WI38 (cell line): ENCODE measurements at regions not wholly inside any gene's neighbourhood (a gene's known extent, or its start where the extent isn't known, plus 50 kb on each side); places are given as distances from the start of the nearest gene placed in this dataset.

Experiments used
- H3K4me3 ChIP-seq: 2 replicates; pipeline ENCODE4 v1.5.1; 2011; ENCODE audit warnings: low read depth, mild to moderate bottlenecking, control low read depth, low read length
- CTCF ChIP-seq: IDR thresholded peaks from 2 replicates; pipeline ENCODE4 v1.5.1; 2012; ENCODE audit warnings: low read depth, mild to moderate bottlenecking, control low read depth, low read length

GRCh38 chr13:70923863-70924752 lies 815.9 kb upstream of the KLHL1 start:
- H3K4me3 ChIP-seq = no peak overlapping the region
- TF ChIP-seq CTCF = no peak

GRCh38 chr13:70911286-70911685 lies 803.0 kb upstream of the KLHL1 start:
- no peak for TF ChIP-seq CTCF
- no peak overlapping the region for H3K4me3 ChIP-seq

- H3K4me3 ChIP-seq = no peak overlapping the region
- TF ChIP-seq CTCF = no peak
Measured at GRCh38 chr13:70908795-70909194, 800.5 kb upstream of the KLHL1 start.

GRCh38 chr13:70905035-70905434 lies 796.8 kb upstream of the KLHL1 start:
- no peak overlapping the region for H3K4me3 ChIP-seq
- no peak for TF ChIP-seq CTCF

- H3K4me3 ChIP-seq = no peak overlapping the region
- no peak for TF ChIP-seq CTCF
Measured at GRCh38 chr13:70896136-70896535, 787.9 kb upstream of the KLHL1 start.

- no peak for TF ChIP-seq CTCF
- no peak overlapping the region for H3K4me3 ChIP-seq
Measured at GRCh38 chr13:70895599-70895998, 787.3 kb upstream of the KLHL1 start.

GRCh38 chr13:70894258-70894657 lies 786.0 kb upstream of the KLHL1 start:
- no peak overlapping the region for H3K4me3 ChIP-seq
- no peak for TF ChIP-seq CTCF
